Astrocyte of the spinal cord (primary cell): ENCODE measurements at regions not wholly inside any gene's neighbourhood (a gene's known extent, or its start where the extent isn't known, plus 50 kb on each side); places are given as distances from the start of the nearest gene placed in this dataset.

ENCODE experiments used
- DNase-seq: peaks from one replicate; pipeline ENCODE4 v3.0.0; 2011; ENCODE audit warnings: low read depth, low spot score
- H3K4me3 ChIP-seq: 2 replicates; pipeline ENCODE4 v1.5.1; 2011; ENCODE audit warnings: low read depth, mild to moderate bottlenecking, low read length, moderate library complexity
- CTCF ChIP-seq: IDR thresholded peaks from 2 replicates; pipeline ENCODE4 v1.5.1; 2012; ENCODE audit warnings: low read depth, mild to moderate bottlenecking, low read length, inconsistent platforms
- in situ Hi-C: cut with HindIII; loops from 2 replicates; pipeline ENCODE4 v1.10.0; 2017; ENCODE audit warnings: low sequenced_read_pairs

- no peak for TF ChIP-seq CTCF
- in situ Hi-C loops, result no loop called here
- DNase-seq, result no peak
- H3K4me3 ChIP-seq, result no peak overlapping the region
Measured at GRCh38 chrX:49773993-49774392, 55.1 kb upstream of the PAGE4 start.

GRCh38 chrX:49767236-49767635 lies 61.9 kb upstream of the PAGE4 start:
- no peak for DNase-seq
- H3K4me3 ChIP-seq, result no peak overlapping the region
- TF ChIP-seq CTCF, result no peak
- in situ Hi-C loops, result no loop called here

- no peak for TF ChIP-seq CTCF
- no peak for DNase-seq
- H3K4me3 ChIP-seq, result no peak overlapping the region
- in situ Hi-C loops, result no loop called here
Measured at GRCh38 chrX:49762175-49762720, 66.5 kb upstream of the PAGE1 start.

- H3K4me3 ChIP-seq, result no peak overlapping the region
- no peak for DNase-seq
- peak; percentile 46 for TF ChIP-seq CTCF
- in situ Hi-C loops, result no loop called here
Measured at GRCh38 chrX:49761481-49761880, 65.7 kb upstream of the PAGE1 start.

- in situ Hi-C loops, result no loop called here
- no peak for DNase-seq
- no peak overlapping the region for H3K4me3 ChIP-seq
- TF ChIP-seq CTCF, result no peak
Measured at GRCh38 chrX:49760290-49760890, 64.6 kb upstream of the PAGE1 start.

- DNase-seq, result no peak
- no peak for TF ChIP-seq CTCF
- H3K4me3 ChIP-seq, result no peak overlapping the region
- in situ Hi-C loops, result no loop called here
Measured at GRCh38 chrX:49756692-49757091, 60.9 kb upstream of the PAGE1 start.
